T-cell (primary cell): ENCODE measurements at regions not wholly inside any gene's neighbourhood (a gene's known extent, or its start where the extent isn't known, plus 50 kb on each side); places are given as distances from the start of the nearest gene placed in this dataset.

Experiments used
- ATAC-seq, 4 experiments: fragments of 200-7000 bp in 3 of 4; fragments of 150-1000 bp in 1 of 4; cut with Tn5 transposase; replicated peaks in 1 of 4; 1 replicate in 3 of 4; 2 replicates in 1 of 4; pipeline ENCODE4 v1.10.0; 2021; ENCODE audit warnings: moderate library complexity in 3 of 4, mild to moderate bottlenecking in 2 of 4, moderate number of reproducible peaks in 1 of 4
- CTCF ChIA-PET, 2 donors: fragments of 300-600 bp; sonication (Branson Sonifier 250); formaldehyde crosslinking; loops; one replicate each; lab custom pipeline; 2022; ENCODE audit warnings: antibody characterized with exemption in 2 of 2; lab: Charles Lee
- POLR2A ChIA-PET, 2 donors: fragments of 300-600 bp; sonication (Branson Sonifier 250); formaldehyde crosslinking; loops; one replicate each; lab custom pipeline; 2022; ENCODE audit warnings: antibody characterized with exemption in 2 of 2; lab: Charles Lee
- DNase-seq, 35 experiments: peaks; one replicate each; pipeline versions ENCODE4 v3.0.0 to v3.0.0-alpha.2; 2013 to 2023
- H3K27ac ChIP-seq: one replicate; pipeline ENCODE4 v1.5.1; 2013; ENCODE audit warnings: low read length
- H3K27me3 ChIP-seq, 2 experiments: replicated peaks in 1 of 2; 1 replicate in 1 of 2; 2 replicates in 1 of 2; pipeline versions ENCODE4 v1.6.1 to v1.7.0; 2013; ENCODE audit warnings: low read length in 1 of 2, mixed read lengths in 1 of 2; ENCODE audit not compliant: control insufficient read depth in 2 of 2, insufficient read depth in 2 of 2; ENCODE audit errors: extremely low read depth in 1 of 2
- H3K36me3 ChIP-seq, 2 donors: 1 replicate in 1 of 2; 2 replicates in 1 of 2; pipeline versions ENCODE4 v1.6.1 to v1.7.0; 2013; ENCODE audit warnings: low read length in 1 of 2; ENCODE audit not compliant: control insufficient read depth in 2 of 2, insufficient read depth in 1 of 2; ENCODE audit errors: extremely low read depth in 1 of 2
- H3K4me1 ChIP-seq, 2 experiments: 1 replicate in 1 of 2; 2 replicates in 1 of 2; pipeline versions ENCODE4 v1.6.1 to v1.7.0; 2013; ENCODE audit warnings: low read length in 2 of 2, mixed read lengths in 1 of 2; ENCODE audit not compliant: insufficient read depth in 2 of 2, control insufficient read depth in 1 of 2; ENCODE audit errors: extremely low read depth in 1 of 2
- H3K4me3 ChIP-seq, 2 donors: 1 replicate in 1 of 2; 2 replicates in 1 of 2; pipeline versions ENCODE4 v1.5.1 to v1.7.0; 2013; ENCODE audit warnings: mild to moderate bottlenecking in 2 of 2, low read length in 1 of 2, moderate library complexity in 1 of 2; ENCODE audit not compliant: control insufficient read depth in 1 of 2; ENCODE audit errors: extremely low read depth in 1 of 2
- H3K9me3 ChIP-seq: 2 replicates; pipeline ENCODE4 v1.7.0; 2013
- H3K27ac Mint-ChIP-seq, 2 donors: one replicate each; pipeline ENCODE4 v1.8.0; 2020 to 2021; ENCODE audit warnings: mild to moderate bottlenecking in 2 of 2, mixed read lengths in 2 of 2
- H3K27me3 Mint-ChIP-seq, 2 donors: one replicate each; pipeline ENCODE4 v1.8.0; 2021 to 2022; ENCODE audit warnings: mixed read lengths in 2 of 2
- H3K36me3 Mint-ChIP-seq: one replicate; pipeline ENCODE4 v1.8.0; 2021; ENCODE audit warnings: mixed read lengths
- H3K4me1 Mint-ChIP-seq, 3 donors: one replicate each; pipeline ENCODE4 v1.8.0; 2020 to 2022; ENCODE audit warnings: mixed read lengths in 3 of 3, mild to moderate bottlenecking in 1 of 3
- H3K4me3 Mint-ChIP-seq, 3 donors: one replicate each; pipeline ENCODE4 v1.8.0; 2020 to 2022; ENCODE audit warnings: mild to moderate bottlenecking in 3 of 3, mixed read lengths in 3 of 3, moderate library complexity in 3 of 3
- H3K9me3 Mint-ChIP-seq, 3 donors: one replicate each; pipeline ENCODE4 v1.8.0; 2020 to 2022; ENCODE audit warnings: mixed read lengths in 3 of 3
- WGBS: methylation state at CpG from one replicate; pipeline ENCODE4 v1.1.5; 2013; ENCODE audit warnings: missing lambda C conversion rate; ENCODE audit not compliant: insufficient coverage; 5-methylcytosine and 5-hydroxymethylcytosine counted together

DNA sequence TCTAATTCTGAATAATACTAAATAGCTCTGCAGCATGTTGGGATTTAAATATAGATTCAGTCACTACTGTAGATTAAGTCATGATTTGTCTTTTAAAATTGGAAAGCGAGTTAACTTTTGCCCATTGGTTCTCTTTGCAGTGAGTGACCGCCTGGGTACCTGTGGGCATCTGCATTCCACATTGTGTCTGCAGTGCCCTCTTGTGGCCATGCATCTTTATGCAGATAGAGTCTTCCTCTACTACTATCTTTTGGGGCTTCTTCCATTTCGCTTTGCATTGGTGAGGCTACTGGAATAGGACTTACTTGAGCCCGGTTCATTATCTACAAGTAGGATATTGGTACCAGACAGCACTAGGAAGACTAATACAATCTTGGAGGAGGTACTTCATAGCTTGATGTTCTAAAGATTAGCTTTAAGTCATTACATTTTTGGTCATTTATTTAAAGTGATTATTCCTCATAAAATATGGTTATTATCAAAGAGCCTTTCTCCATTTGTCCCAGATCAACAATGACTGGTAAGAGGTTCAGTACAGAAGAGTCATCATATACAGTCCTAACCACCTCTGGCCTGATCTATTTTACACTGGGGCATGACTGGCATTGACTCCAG is 203.0 kb downstream of the SOCS6 start:
- ATAC-seq, result peak in 3 of 4 experiments; percentile 40 to 52 (median 48)

GRCh38 chr18:70489986-70490933 is 201.4 kb downstream of the SOCS6 start:
- Histone ChIP-seq H3K27ac (no peak overlapping the region), H3K36me3 (no peaks in the 10 kb centered on the region), H3K27me3 (peaks cover 0 to 4% of the 10 kb centered on the region in 2 experiments), H3K4me1 (no peaks in the 10 kb centered on the region), H3K9me3 (no peaks in the 10 kb centered on the region), H3K4me3 (no peak overlapping the region)
- H3K27ac Mint-ChIP-seq, result peak overlapping the region in 1 of 2 donors; percentile 1
- peaks cover 5 to 10% of the 10 kb centered on the region in 2 donors for H3K27me3 Mint-ChIP-seq
- H3K4me3 Mint-ChIP-seq, result no peak overlapping the region
- peak in 24 of 35 experiments; percentile 4 to 72 (median 25) for DNase-seq
- ChIA-PET POLR2A (interaction anchor here in 1 of 2 donors (0.5 kb wide), 1 partner anchor 97 kb away, joined by 3 read pairs; no protein-coding TSS in a partner anchor), CTCF (interaction anchor here (0.5 to 1.6 kb wide), 4 partner anchors 18 to 325 kb away, joined by 3 to 4 read pairs (median 4); no protein-coding TSS in a partner anchor)
- H3K9me3 Mint-ChIP-seq, result no peaks in the 10 kb centered on the region
- 77% methylated on average over 3 of the region's 10 CpGs for WGBS
- H3K4me1 Mint-ChIP-seq, result peaks cover 5 to 15% (median 7%) of the 10 kb centered on the region in 3 donors
- ATAC-seq, result peak; percentile 32 to 70 (median 54)
- H3K36me3 Mint-ChIP-seq, result no peaks in the 10 kb centered on the region

More for the DNA sequence above, 203.0 kb downstream of the SOCS6 start:
- Histone ChIP-seq H3K4me1 (no peaks in the 10 kb centered on the region), H3K27me3 (peaks cover 0 to 4% of the 10 kb centered on the region in 2 experiments), H3K36me3 (no peaks in the 10 kb centered on the region), H3K27ac (no peak overlapping the region), H3K9me3 (no peaks in the 10 kb centered on the region), H3K4me3 (no peak overlapping the region)
- Mint-ChIP-seq H3K9me3 (no peaks in the 10 kb centered on the region), H3K4me3 (no peak overlapping the region), H3K36me3 (no peaks in the 10 kb centered on the region), H3K27ac (no peak overlapping the region), H3K27me3 (peaks cover 0 to 5% of the 10 kb centered on the region in 2 donors), H3K4me1 (peaks cover 5 to 15% (median 7%) of the 10 kb centered on the region in 3 donors)
- CTCF ChIA-PET, result interaction anchor here (0.5 to 1.3 kb wide), 3 partner anchors 38 to 1291 kb away, joined by 3 to 4 read pairs (median 3); no protein-coding TSS in a partner anchor
- POLR2A ChIA-PET, result interaction anchor here in 1 of 2 donors (0.6 kb wide), 1 partner anchor 167 kb away, joined by 3 read pairs; no protein-coding TSS in a partner anchor
- DNase-seq, result peak in 28 of 35 experiments; percentile 2 to 57 (median 23)
- whole genome bisulfite sequencing, result 50% methylated on average over 2 of the region's 4 CpGs

DNA sequence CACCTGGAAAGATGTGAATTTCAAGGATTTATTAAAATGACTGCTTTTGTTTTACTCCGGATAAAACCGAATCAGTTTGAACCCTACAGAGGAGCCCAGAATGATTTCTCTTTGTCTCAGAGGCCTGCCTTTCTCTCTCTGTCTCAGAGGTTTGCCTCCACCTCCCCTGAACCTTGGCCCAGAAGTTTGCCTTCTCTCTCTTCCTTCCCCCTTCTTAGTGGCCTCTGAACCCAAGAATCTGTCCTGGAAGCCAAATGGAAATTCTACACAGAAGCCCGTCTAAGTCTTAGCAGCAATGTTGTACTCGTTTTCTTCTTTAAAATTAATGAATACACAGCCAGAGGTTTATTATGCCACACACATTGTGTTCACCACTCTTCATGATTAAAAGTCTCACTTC is 200.7 kb downstream of the SOCS6 start:
- no peak overlapping the region for H3K4me3 Mint-ChIP-seq
- CTCF ChIA-PET, result interaction anchor here in 1 of 2 donors (0.7 to 1.6 kb wide), 2 partner anchors 96 to 292 kb away, joined by 3 to 4 read pairs; no protein-coding TSS in a partner anchor
- Histone ChIP-seq H3K27ac (no peak overlapping the region), H3K36me3 (no peaks in the 10 kb centered on the region), H3K9me3 (no peaks in the 10 kb centered on the region), H3K4me3 (no peak overlapping the region), H3K4me1 (no peaks in the 10 kb centered on the region), H3K27me3 (peaks cover 0 to 4% of the 10 kb centered on the region in 2 experiments)
- DNase-seq (no peak), ATAC-seq (no peak)
- POLR2A ChIA-PET, result no interaction called here
- no peaks in the 10 kb centered on the region for H3K9me3 Mint-ChIP-seq
- no peak overlapping the region for H3K27ac Mint-ChIP-seq
- H3K27me3 Mint-ChIP-seq, result peaks cover 6 to 12% of the 10 kb centered on the region in 2 donors
- WGBS, result 52% methylated on average over 3 of the region's 4 CpGs
- H3K4me1 Mint-ChIP-seq, result peaks cover 5 to 15% (median 7%) of the 10 kb centered on the region in 3 donors
- H3K36me3 Mint-ChIP-seq, result no peaks in the 10 kb centered on the region

DNA sequence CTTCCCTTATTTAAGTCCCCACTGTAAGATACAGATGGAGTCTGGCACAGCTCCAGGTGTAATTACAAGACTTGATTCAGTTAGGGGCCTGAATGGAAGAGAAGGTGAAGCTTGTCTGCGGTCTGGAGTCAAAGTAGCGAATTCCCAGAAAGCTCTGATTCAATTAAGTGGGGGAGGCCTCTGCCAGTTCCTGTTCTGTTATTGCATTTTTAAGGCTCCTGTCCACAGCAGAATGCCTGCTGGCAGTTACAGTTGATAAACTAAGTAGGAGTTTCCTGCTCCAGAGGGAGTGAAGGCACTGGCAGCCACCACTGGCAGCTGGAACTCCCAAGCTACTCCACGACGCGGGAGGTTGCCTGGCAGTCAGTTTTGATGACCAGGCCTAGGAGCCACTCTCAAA is 181.1 kb downstream of the SOCS6 start:
- Mint-ChIP-seq H3K9me3 (no peaks in the 10 kb centered on the region), H3K27ac (no peak overlapping the region), H3K36me3 (no peaks in the 10 kb centered on the region), H3K27me3 (no peaks in the 10 kb centered on the region), H3K4me3 (no peak overlapping the region), H3K4me1 (no peaks in the 10 kb centered on the region)
- H3K9me3 ChIP-seq, result no peaks in the 10 kb centered on the region
- ATAC-seq, result no peak
- ChIA-PET CTCF (no interaction called here), POLR2A (no interaction called here)
- no peak overlapping the region for H3K27ac ChIP-seq
- no peaks in the 10 kb centered on the region for H3K36me3 ChIP-seq
- DNase-seq, result no peak
- H3K27me3 ChIP-seq, result no peaks in the 10 kb centered on the region
- no peaks in the 10 kb centered on the region for H3K4me1 ChIP-seq
- WGBS, result 77% methylated on average over 4 of the region's 5 CpGs
- H3K4me3 ChIP-seq, result no peak overlapping the region

GRCh38 chr18:70468861-70469547 is 180.2 kb downstream of the SOCS6 start:
- Mint-ChIP-seq H3K4me3 (no peak overlapping the region), H3K4me1 (peaks cover 0 to 6% (median 4%) of the 10 kb centered on the region in 3 donors), H3K9me3 (no peaks in the 10 kb centered on the region), H3K27me3 (no peaks in the 10 kb centered on the region), H3K27ac (no peak overlapping the region), H3K36me3 (no peaks in the 10 kb centered on the region)
- Histone ChIP-seq H3K4me1 (peaks cover 0 to 4% of the 10 kb centered on the region in 2 experiments), H3K36me3 (no peaks in the 10 kb centered on the region), H3K9me3 (no peaks in the 10 kb centered on the region), H3K27me3 (peaks cover 0 to 2% of the 10 kb centered on the region in 2 experiments), H3K4me3 (no peak overlapping the region), H3K27ac (no peak overlapping the region)
- 100% methylated on average over 1 of the region's 5 CpGs for WGBS
- ChIA-PET CTCF (no interaction called here), POLR2A (no interaction called here)
- DNase-seq, result no peak
- ATAC-seq, result no peak
